CD4-positive, alpha-beta T cell treated with Interleukin-21 for 1 hour (primary cell): ENCODE measurements at regions not wholly inside any gene's neighbourhood (a gene's known extent, or its start where the extent isn't known, plus 50 kb on each side); places are given as distances from the start of the nearest gene placed in this dataset.

Source experiments
- DNase-seq: peaks from one replicate; pipeline ENCODE4 v3.0.0-alpha.2; 2020

- DNase-seq: no peak
Observed at GRCh38 chr4:24033626-24034025, 143.8 kb upstream of the PPARGC1A start.

- DNase-seq: no peak
Observed at GRCh38 chr4:24032371-24032989, 142.6 kb upstream of the PPARGC1A start.

GRCh38 chr4:24026596-24026995 lies 136.7 kb upstream of the PPARGC1A start:
- no peak for DNase-seq

- DNase-seq: no peak
Observed at GRCh38 chr4:24024605-24025004, 134.8 kb upstream of the PPARGC1A start.

GRCh38 chr4:24024157-24024556 lies 134.3 kb upstream of the PPARGC1A start:
- DNase-seq: no peak

GRCh38 chr4:24015782-24016181 lies 125.9 kb upstream of the PPARGC1A start:
- DNase-seq: no peak

GRCh38 chr4:24013668-24014422 lies 124.0 kb upstream of the PPARGC1A start:
- DNase-seq: no peak

- DNase-seq: no peak
Observed at GRCh38 chr4:24010994-24011393, 121.1 kb upstream of the PPARGC1A start.

- DNase-seq: no peak
Observed at GRCh38 chr4:24010573-24010972, 120.7 kb upstream of the PPARGC1A start.

GRCh38 chr4:24007860-24008261 lies 118.0 kb upstream of the PPARGC1A start:
- no peak for DNase-seq

GRCh38 chr4:24006269-24006668 lies 116.4 kb upstream of the PPARGC1A start:
- DNase-seq: no peak

GRCh38 chr4:24003926-24004325 lies 114.1 kb upstream of the PPARGC1A start:
- DNase-seq: no peak

- DNase-seq: no peak
Observed at GRCh38 chr4:24003496-24003895, 113.6 kb upstream of the PPARGC1A start.

- DNase-seq: no peak
Observed at GRCh38 chr4:24002330-24002966, 112.6 kb upstream of the PPARGC1A start.

- DNase-seq: no peak
Observed at GRCh38 chr4:24001486-24002329, 111.9 kb upstream of the PPARGC1A start.

- DNase-seq: no peak
Observed at GRCh38 chr4:24000470-24000831, 110.6 kb upstream of the PPARGC1A start.

- DNase-seq: no peak
Observed at GRCh38 chr4:23999714-24000469, 110.0 kb upstream of the PPARGC1A start.

GRCh38 chr4:23993373-23993772 lies 103.5 kb upstream of the PPARGC1A start:
- DNase-seq: no peak

GRCh38 chr4:23991444-23991843 lies 101.6 kb upstream of the PPARGC1A start:
- no peak for DNase-seq

- DNase-seq: no peak
Observed at GRCh38 chr4:23986270-23986669, 96.4 kb upstream of the PPARGC1A start.

- DNase-seq: no peak
Observed at GRCh38 chr4:23981328-23981727, 91.5 kb upstream of the PPARGC1A start.

- DNase-seq: no peak
Observed at GRCh38 chr4:23979534-23979933, 89.7 kb upstream of the PPARGC1A start.

- no peak for DNase-seq
Observed at GRCh38 chr4:23978002-23978401, 88.2 kb upstream of the PPARGC1A start.
